Esophagus muscularis mucosa (tissue), 4 donors: ENCODE measurements at regions not wholly inside any gene's neighbourhood (a gene's known extent, or its start where the extent isn't known, plus 50 kb on each side); places are given as distances from the start of the nearest gene placed in this dataset.

Experiments
- EP300 ChIP-seq: sonication (generic); formaldehyde crosslinking; IDR thresholded peaks from one replicate; pipeline ENCODE4 v1.6.1; 2017; ENCODE audit warnings: antibody characterized with exemption
- POLR2A ChIP-seq: fragments of 450-650 bp; IDR thresholded peaks from one replicate; pipeline ENCODE4 v1.6.1; 2017; ENCODE audit warnings: antibody characterized with exemption, moderate library complexity, mild to moderate bottlenecking, low read depth
- POLR2AphosphoS5 ChIP-seq, 2 donors: sonication (generic); formaldehyde crosslinking; IDR thresholded peaks; one replicate each; pipeline ENCODE4 v1.6.1; 2017; ENCODE audit warnings: antibody characterized with exemption in 2 of 2
- TF ChIP-seq, protein P1 (sequence below), 3 experiments: fragments of 200-600 bp in 2 of 3; fragments of 450-650 bp in 1 of 3; sonication (generic) in 2 of 3; IDR thresholded peaks; one replicate each; pipeline ENCODE4 v1.5.1; 2017 to 2019; ENCODE audit warnings: antibody characterized with exemption in 3 of 3, mild to moderate bottlenecking in 2 of 3, moderate library complexity in 1 of 3

DNA sequence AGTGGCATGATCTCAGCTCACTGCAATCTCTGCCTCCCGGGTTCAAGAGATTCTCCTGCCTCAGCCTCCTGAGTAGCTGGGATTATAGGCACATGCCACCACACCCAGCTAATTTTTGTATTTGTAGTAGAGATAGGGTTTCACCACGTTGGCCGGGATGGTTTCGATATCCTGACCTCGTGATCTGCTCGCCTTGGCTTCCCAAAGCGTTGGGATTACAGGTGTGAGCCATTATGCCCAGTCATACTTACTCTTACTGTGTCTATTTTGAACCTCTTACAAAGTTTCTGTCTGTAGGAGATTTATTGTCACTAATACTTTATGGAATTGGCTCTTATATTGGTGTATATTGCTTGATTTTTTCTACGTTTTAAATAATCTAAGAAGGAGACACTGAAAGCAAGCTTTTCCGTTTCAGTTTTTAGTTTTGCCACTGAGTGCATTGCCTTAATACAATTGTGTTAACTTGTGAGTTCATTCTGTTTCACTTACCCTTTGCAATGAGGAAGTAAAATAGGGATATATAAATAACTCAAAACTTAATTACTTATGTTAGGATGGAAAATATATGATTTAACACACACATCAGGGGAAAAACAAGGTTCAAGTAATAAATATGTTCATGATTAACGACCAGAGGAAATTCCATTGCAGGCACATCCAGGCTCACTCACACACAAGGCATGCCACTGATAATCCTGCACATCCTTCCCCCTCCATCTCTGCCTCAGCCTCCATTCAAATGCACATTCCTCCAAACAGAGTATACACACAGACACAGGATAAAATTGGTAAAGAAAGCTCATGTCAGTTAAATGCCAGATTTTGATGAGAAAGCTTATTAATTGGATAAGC, 279.3 kb upstream of the RASGRP1 start:
- TF ChIP-seq, protein P1, sequence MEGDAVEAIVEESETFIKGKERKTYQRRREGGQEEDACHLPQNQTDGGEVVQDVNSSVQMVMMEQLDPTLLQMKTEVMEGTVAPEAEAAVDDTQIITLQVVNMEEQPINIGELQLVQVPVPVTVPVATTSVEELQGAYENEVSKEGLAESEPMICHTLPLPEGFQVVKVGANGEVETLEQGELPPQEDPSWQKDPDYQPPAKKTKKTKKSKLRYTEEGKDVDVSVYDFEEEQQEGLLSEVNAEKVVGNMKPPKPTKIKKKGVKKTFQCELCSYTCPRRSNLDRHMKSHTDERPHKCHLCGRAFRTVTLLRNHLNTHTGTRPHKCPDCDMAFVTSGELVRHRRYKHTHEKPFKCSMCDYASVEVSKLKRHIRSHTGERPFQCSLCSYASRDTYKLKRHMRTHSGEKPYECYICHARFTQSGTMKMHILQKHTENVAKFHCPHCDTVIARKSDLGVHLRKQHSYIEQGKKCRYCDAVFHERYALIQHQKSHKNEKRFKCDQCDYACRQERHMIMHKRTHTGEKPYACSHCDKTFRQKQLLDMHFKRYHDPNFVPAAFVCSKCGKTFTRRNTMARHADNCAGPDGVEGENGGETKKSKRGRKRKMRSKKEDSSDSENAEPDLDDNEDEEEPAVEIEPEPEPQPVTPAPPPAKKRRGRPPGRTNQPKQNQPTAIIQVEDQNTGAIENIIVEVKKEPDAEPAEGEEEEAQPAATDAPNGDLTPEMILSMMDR (IDR thresholded peaks at IDR 0.05) = no peak
- no peak for TF ChIP-seq POLR2A
- TF ChIP-seq POLR2AphosphoS5 (IDR thresholded peaks at IDR 0.05) = no peak
- TF ChIP-seq EP300 = no peak
